Upper lobe of left lung (tissue), 6 donors: ENCODE measurements at regions not wholly inside any gene's neighbourhood (a gene's known extent, or its start where the extent isn't known, plus 50 kb on each side); places are given as distances from the start of the nearest gene placed in this dataset.

Experiments used
- ATAC-seq, 2 donors: fragments of 200-7000 bp; cut with Tn5 transposase; one replicate each; pipeline ENCODE4 v1.9.1; 2022; ENCODE audit warnings: mild to moderate bottlenecking in 2 of 2, moderate library complexity in 2 of 2; ENCODE audit not compliant: low FRiP score in 2 of 2
- DNase-seq, 2 donors: peaks; one replicate each; pipeline ENCODE4 v3.0.0-alpha.2; 2019 to 2020
- H3K27ac ChIP-seq, 4 donors: fragments of 200-600 bp; sonication (generic); one replicate each; pipeline ENCODE4 v1.5.1; 2016 to 2019
- H3K27me3 ChIP-seq, 4 donors: fragments of 200-600 bp; sonication (generic); one replicate each; pipeline ENCODE4 v1.5.1; 2017 to 2019
- H3K36me3 ChIP-seq, 4 donors: fragments of 200-600 bp; sonication (generic); one replicate each; pipeline ENCODE4 v1.5.1; 2016 to 2019
- H3K4me1 ChIP-seq, 4 donors: fragments of 200-600 bp; sonication (generic); one replicate each; pipeline ENCODE4 v1.5.1; 2018 to 2019
- H3K4me3 ChIP-seq, 4 donors: fragments of 200-600 bp; sonication (generic); one replicate each; pipeline ENCODE4 v1.5.1; 2017 to 2019; ENCODE audit warnings: mild to moderate bottlenecking in 2 of 4, moderate library complexity in 1 of 4
- H3K9me3 ChIP-seq, 4 donors: fragments of 200-600 bp; sonication (generic); one replicate each; pipeline ENCODE4 v1.5.1; 2018 to 2019
- EP300 ChIP-seq, 4 donors: sonication (generic); formaldehyde crosslinking; IDR thresholded peaks; one replicate each; pipeline ENCODE4 v1.5.1; 2017; ENCODE audit warnings: antibody characterized with exemption in 4 of 4, control low read depth in 2 of 4
- POLR2A ChIP-seq, 4 donors: fragments of 450-650 bp; IDR thresholded peaks; one replicate each; pipeline ENCODE4 v1.5.1; 2016 to 2017; ENCODE audit warnings: antibody characterized with exemption in 4 of 4, mild to moderate bottlenecking in 2 of 4
- POLR2AphosphoS5 ChIP-seq, 2 donors: sonication (generic); formaldehyde crosslinking; IDR thresholded peaks; one replicate each; pipeline ENCODE4 v1.5.1; 2017; ENCODE audit warnings: antibody characterized with exemption in 2 of 2
- WGBS, 2 donors: methylation state at CpG; one replicate each; pipeline ENCODE4 v1.1.5; 2017 to 2018; 5-methylcytosine and 5-hydroxymethylcytosine counted together
- TF ChIP-seq, protein P1 (sequence below), 6 experiments: fragments of 450-650 bp in 4 of 6; fragments of 200-600 bp in 2 of 6; sonication (generic) in 2 of 6; IDR thresholded peaks; one replicate each; pipeline ENCODE4 v1.5.1; 2016 to 2019; ENCODE audit warnings: antibody characterized with exemption in 6 of 6
- donor health status: DM: no; HTN: no; CAD: no; lungs with moderate emphysema.
- donor health status: DM: no; HTN: yes; CAD: no; lungs with severe emphysema.

DNA sequence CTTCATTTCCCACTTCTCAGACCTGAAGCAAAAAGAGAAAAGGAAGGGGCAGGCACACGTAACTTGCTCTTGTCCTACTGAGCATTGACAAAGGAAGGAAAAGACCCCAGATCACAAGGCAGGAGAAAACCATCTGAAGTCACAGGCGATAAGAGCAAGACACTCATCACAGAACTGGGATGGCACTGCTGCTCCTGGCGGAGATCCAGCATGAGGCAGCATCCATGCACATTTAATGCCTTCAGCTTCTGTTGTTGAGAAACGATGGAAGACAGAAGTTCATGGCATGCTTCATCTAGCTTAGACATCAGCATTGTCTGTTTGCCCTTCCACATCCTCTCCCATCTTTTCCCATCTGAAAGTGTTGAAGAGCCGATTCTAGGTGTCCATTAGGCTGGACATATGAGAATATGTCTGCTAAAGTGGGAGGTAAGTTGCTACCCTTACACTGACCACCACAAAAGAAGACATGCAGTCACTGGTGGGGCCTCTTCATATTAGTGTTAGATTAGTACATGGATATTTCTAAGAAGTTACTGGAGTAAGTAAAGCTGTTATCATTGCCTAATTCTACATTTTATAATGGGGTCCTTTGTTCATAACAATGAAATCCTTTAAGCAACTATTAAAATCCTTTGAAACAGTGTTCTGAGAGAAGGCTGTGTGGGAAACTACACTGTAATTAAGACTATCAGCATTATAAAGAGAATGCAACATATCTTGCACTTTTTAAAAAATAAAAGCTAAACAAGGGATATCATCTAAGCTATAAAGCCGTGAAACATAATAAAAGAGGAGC, 618.5 kb downstream of the C6orf118 start:
- no peak for TF ChIP-seq POLR2AphosphoS5 (IDR thresholded peaks at IDR 0.05)
- no peak for TF ChIP-seq EP300 (IDR thresholded peaks at IDR 0.05)
- TF ChIP-seq, protein P1, sequence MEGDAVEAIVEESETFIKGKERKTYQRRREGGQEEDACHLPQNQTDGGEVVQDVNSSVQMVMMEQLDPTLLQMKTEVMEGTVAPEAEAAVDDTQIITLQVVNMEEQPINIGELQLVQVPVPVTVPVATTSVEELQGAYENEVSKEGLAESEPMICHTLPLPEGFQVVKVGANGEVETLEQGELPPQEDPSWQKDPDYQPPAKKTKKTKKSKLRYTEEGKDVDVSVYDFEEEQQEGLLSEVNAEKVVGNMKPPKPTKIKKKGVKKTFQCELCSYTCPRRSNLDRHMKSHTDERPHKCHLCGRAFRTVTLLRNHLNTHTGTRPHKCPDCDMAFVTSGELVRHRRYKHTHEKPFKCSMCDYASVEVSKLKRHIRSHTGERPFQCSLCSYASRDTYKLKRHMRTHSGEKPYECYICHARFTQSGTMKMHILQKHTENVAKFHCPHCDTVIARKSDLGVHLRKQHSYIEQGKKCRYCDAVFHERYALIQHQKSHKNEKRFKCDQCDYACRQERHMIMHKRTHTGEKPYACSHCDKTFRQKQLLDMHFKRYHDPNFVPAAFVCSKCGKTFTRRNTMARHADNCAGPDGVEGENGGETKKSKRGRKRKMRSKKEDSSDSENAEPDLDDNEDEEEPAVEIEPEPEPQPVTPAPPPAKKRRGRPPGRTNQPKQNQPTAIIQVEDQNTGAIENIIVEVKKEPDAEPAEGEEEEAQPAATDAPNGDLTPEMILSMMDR (IDR thresholded peaks at IDR 0.05), result no peak
- TF ChIP-seq POLR2A (IDR thresholded peaks at IDR 0.05), result no peak
- Histone ChIP-seq H3K4me3 (no peak overlapping the region), H3K4me1 (peaks cover 0 to 2% (median 0%) of the 10 kb centered on the region in 4 donors), H3K27ac (no peak overlapping the region), H3K27me3 (no peaks in the 10 kb centered on the region), H3K36me3 (no peaks in the 10 kb centered on the region), H3K9me3 (no peaks in the 10 kb centered on the region)
- WGBS, 2 donors, result 70 to 86% methylated on average over 6 of the region's 6 CpGs
- ATAC-seq, result no peak
- DNase-seq, result no peak

DNA sequence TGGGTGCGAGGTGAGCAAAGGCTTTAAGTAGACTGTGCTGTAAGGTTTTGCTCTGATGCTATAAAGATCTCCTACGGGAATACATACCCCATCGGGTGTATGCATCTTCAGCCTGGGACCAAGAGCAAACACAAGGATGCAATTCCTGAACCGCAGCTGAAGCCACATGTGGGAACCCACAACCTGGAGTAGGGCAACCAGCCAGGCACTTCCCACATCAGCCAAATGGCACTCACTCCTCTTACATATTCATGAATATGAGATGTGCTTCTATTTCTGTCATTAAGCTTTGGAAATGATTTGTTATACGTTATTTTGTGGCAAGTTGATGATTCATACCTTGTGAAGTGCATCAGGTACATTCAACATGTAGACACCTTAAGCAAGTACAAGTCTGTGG, 619.2 kb downstream of the C6orf118 start:
- H3K4me3 ChIP-seq, result no peak overlapping the region
- DNase-seq (no peak), ATAC-seq (no peak)
- H3K27me3 ChIP-seq, result no peaks in the 10 kb centered on the region
- no peaks in the 10 kb centered on the region for H3K36me3 ChIP-seq
- no peaks in the 10 kb centered on the region for H3K4me1 ChIP-seq
- 84 to 85% methylated on average over 5 of the region's 5 CpGs for WGBS, 2 donors
- no peak overlapping the region for H3K27ac ChIP-seq
- no peaks in the 10 kb centered on the region for H3K9me3 ChIP-seq
- TF ChIP-seq POLR2A (IDR thresholded peaks at IDR 0.05) (no peak), EP300 (IDR thresholded peaks at IDR 0.05) (no peak), POLR2AphosphoS5 (IDR thresholded peaks at IDR 0.05) (no peak)
- TF ChIP-seq, protein P1 (IDR thresholded peaks at IDR 0.05), result no peak

- Histone ChIP-seq H3K36me3 (no peaks in the 10 kb centered on the region), H3K27me3 (no peaks in the 10 kb centered on the region), H3K27ac (no peak overlapping the region), H3K4me1 (no peaks in the 10 kb centered on the region), H3K9me3 (no peaks in the 10 kb centered on the region), H3K4me3 (no peak overlapping the region)
- WGBS, 2 donors, result 45 to 60% methylated on average over 6 of the region's 6 CpGs
- TF ChIP-seq POLR2A (IDR thresholded peaks at IDR 0.05) (no peak), POLR2AphosphoS5 (IDR thresholded peaks at IDR 0.05) (no peak)
- TF ChIP-seq, protein P1 (IDR thresholded peaks at IDR 0.05), result no peak
- DNase-seq, result no peak
- no peak for ATAC-seq
Measured at GRCh38 chr6:164665328-164665727, 644.1 kb downstream of the C6orf118 start.

DNA sequence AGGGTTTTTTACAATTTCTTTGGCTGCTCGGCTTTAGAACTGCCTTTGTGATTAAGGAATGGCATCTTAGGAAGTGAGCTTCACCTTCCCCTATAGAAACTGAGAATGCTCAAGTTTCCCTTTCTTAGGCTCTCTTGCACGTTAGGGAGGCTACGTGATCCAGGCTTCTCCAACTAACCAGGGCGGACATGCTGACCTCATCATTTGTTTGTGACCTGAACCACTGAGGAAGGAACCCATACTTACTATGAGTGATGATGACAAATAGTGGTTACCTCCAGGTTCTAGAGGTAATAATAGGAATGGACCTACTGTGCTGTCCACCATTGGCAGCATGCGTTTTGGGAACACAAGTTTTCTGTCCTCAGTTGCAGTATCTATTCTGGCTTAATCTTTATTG, 645.8 kb downstream of the C6orf118 start:
- Histone ChIP-seq H3K27ac (no peak overlapping the region), H3K4me1 (no peaks in the 10 kb centered on the region), H3K36me3 (no peaks in the 10 kb centered on the region), H3K4me3 (no peak overlapping the region), H3K9me3 (no peaks in the 10 kb centered on the region), H3K27me3 (no peaks in the 10 kb centered on the region)
- ATAC-seq (no peak), DNase-seq (no peak)
- WGBS, 2 donors, result 86 to 91% methylated on average over 5 of the region's 5 CpGs
- TF ChIP-seq EP300 (IDR thresholded peaks at IDR 0.05) (no peak), POLR2AphosphoS5 (IDR thresholded peaks at IDR 0.05) (no peak), POLR2A (IDR thresholded peaks at IDR 0.05) (no peak)
- TF ChIP-seq, protein P1 (IDR thresholded peaks at IDR 0.05), result no peak

GRCh38 chr6:164661716-164662115, 647.7 kb downstream of the C6orf118 start:
- Histone ChIP-seq H3K36me3 (no peaks in the 10 kb centered on the region), H3K4me3 (no peak overlapping the region), H3K27ac (no peak overlapping the region), H3K27me3 (no peaks in the 10 kb centered on the region), H3K9me3 (no peaks in the 10 kb centered on the region), H3K4me1 (no peaks in the 10 kb centered on the region)
- ATAC-seq (no peak), DNase-seq (no peak)
- TF ChIP-seq POLR2A (IDR thresholded peaks at IDR 0.05) (no peak), POLR2AphosphoS5 (IDR thresholded peaks at IDR 0.05) (no peak), EP300 (IDR thresholded peaks at IDR 0.05) (no peak)
- TF ChIP-seq, protein P1 (IDR thresholded peaks at IDR 0.05), result no peak
- 87 to 93% methylated on average over 3 of the region's 3 CpGs for WGBS, 2 donors
